Left kidney (tissue), 1 donor: ENCODE measurements at regions not wholly inside any gene's neighbourhood (a gene's known extent, or its start where the extent isn't known, plus 50 kb on each side); places are given as distances from the start of the nearest gene placed in this dataset.

Source experiments
- DNase-seq: peaks from one replicate; pipeline ENCODE4 v3.0.0-alpha.2; 2013

GRCh38 chr6:28737750-28738395, 185.9 kb downstream of the TRIM27 start:
- DNase-seq, result no peak

GRCh38 chr6:28738396-28738765, 185.4 kb downstream of the TRIM27 start:
- no peak for DNase-seq

GRCh38 chr6:28741363-28741762, 182.4 kb downstream of the TRIM27 start:
- no peak for DNase-seq

- DNase-seq, result no peak
Observed at GRCh38 chr6:28742668-28743270, 181.0 kb downstream of the TRIM27 start.

- DNase-seq, result no peak
Observed at GRCh38 chr6:28743271-28743789, 180.5 kb downstream of the TRIM27 start.

- no peak for DNase-seq
Observed at GRCh38 chr6:28747083-28747630, 176.6 kb downstream of the TRIM27 start.

- no peak for DNase-seq
Observed at GRCh38 chr6:28747631-28748157, 176.1 kb downstream of the TRIM27 start.

- no peak for DNase-seq
Observed at GRCh38 chr6:28748192-28748591, 175.6 kb downstream of the TRIM27 start.

- no peak for DNase-seq
Observed at GRCh38 chr6:28750926-28751458, 172.8 kb downstream of the TRIM27 start.

GRCh38 chr6:28751514-28751913, 172.3 kb downstream of the TRIM27 start:
- DNase-seq, result no peak

- no peak for DNase-seq
Observed at GRCh38 chr6:28751963-28752350, 171.8 kb downstream of the TRIM27 start.

- no peak for DNase-seq
Observed at GRCh38 chr6:28757429-28758045, 166.2 kb downstream of the TRIM27 start.

GRCh38 chr6:28758046-28758817, 165.6 kb downstream of the TRIM27 start:
- no peak for DNase-seq

- no peak for DNase-seq
Observed at GRCh38 chr6:28758818-28759235, 165.0 kb downstream of the TRIM27 start.

- no peak for DNase-seq
Observed at GRCh38 chr6:28764014-28764723, 159.6 kb downstream of the TRIM27 start.

- no peak for DNase-seq
Observed at GRCh38 chr6:28764761-28765282, 159.0 kb downstream of the TRIM27 start.

GRCh38 chr6:28765978-28766351, 157.8 kb downstream of the TRIM27 start:
- DNase-seq, result no peak

- DNase-seq, result no peak
Observed at GRCh38 chr6:28766426-28766825, 157.4 kb downstream of the TRIM27 start.

- no peak for DNase-seq
Observed at GRCh38 chr6:28767133-28767532, 156.7 kb downstream of the TRIM27 start.

- no peak for DNase-seq
Observed at GRCh38 chr6:28767691-28768090, 156.1 kb downstream of the TRIM27 start.
